Fibroblast of mammary gland (primary cell): ENCODE measurements at regions not wholly inside any gene's neighbourhood (a gene's known extent, or its start where the extent isn't known, plus 50 kb on each side); places are given as distances from the start of the nearest gene placed in this dataset.

Experiments used
- DNase-seq: peaks from one replicate; pipeline ENCODE4 v3.0.0-alpha.2; 2010; ENCODE audit warnings: low read depth
- H3K4me3 ChIP-seq: 2 replicates; pipeline ENCODE4 v1.5.1; 2011; ENCODE audit warnings: low read depth, mild to moderate bottlenecking, low read length, moderate library complexity; ENCODE audit not compliant: control insufficient read depth
- TF ChIP-seq, protein P1 (sequence below): conservative IDR thresholded peaks from 2 replicates; pipeline ENCODE4 v1.5.1; 2011; ENCODE audit warnings: low read depth, low read length, inconsistent platforms; ENCODE audit not compliant: control insufficient read depth, insufficient read depth

DNA sequence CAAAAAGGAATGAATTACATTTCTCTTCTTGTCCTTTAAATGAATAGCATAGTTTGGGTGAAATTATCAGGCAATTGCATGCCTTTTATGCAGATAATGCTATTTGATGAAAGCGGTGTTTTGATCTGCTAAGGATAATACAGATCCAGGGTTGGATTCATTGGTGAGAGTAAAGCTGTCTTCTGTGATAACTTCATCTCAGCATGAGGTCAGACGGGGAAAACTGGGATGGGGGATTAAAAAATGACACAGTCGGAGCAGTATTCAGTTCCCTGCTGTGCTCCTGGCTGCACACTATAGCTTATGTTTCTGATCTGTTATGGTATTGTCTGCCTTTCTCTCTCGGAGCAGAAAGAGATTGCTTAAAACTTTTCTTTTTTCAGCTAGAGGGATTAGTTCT lies 105.9 kb upstream of the TENM3 start:
- TF ChIP-seq, protein P1, sequence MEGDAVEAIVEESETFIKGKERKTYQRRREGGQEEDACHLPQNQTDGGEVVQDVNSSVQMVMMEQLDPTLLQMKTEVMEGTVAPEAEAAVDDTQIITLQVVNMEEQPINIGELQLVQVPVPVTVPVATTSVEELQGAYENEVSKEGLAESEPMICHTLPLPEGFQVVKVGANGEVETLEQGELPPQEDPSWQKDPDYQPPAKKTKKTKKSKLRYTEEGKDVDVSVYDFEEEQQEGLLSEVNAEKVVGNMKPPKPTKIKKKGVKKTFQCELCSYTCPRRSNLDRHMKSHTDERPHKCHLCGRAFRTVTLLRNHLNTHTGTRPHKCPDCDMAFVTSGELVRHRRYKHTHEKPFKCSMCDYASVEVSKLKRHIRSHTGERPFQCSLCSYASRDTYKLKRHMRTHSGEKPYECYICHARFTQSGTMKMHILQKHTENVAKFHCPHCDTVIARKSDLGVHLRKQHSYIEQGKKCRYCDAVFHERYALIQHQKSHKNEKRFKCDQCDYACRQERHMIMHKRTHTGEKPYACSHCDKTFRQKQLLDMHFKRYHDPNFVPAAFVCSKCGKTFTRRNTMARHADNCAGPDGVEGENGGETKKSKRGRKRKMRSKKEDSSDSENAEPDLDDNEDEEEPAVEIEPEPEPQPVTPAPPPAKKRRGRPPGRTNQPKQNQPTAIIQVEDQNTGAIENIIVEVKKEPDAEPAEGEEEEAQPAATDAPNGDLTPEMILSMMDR = no peak
- no peak for DNase-seq
- no peak overlapping the region for H3K4me3 ChIP-seq

DNA sequence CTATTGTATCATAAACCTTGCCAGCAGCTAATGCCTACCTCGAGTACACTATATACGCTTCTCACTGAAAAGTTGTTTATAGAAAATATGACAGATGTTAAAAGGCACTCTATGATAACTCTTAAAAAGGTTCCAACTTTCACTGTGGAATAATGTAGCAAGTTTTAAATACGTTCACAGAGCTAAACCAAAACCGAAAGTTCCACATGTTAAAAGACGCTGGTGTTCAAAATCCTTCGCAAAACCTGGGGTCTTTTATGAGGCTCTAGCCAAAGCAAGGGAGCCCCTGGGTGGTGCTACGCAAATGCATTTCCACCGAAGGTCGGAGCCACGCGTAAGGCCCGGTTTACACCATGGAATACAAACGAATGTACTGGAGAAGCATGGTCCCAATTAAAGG lies 103.7 kb upstream of the TENM3 start:
- DNase-seq = no peak
- no peak overlapping the region for H3K4me3 ChIP-seq
- TF ChIP-seq, protein P1 = no peak

- TF ChIP-seq, protein P1 = no peak
- no peak overlapping the region for H3K4me3 ChIP-seq
- DNase-seq = no peak
These were observed 102.7 kb upstream of the TENM3 start for GRCh38 chr4:182140547-182140946.

GRCh38 chr4:182141061-182141460 lies 102.1 kb upstream of the TENM3 start:
- no peak overlapping the region for H3K4me3 ChIP-seq
- TF ChIP-seq, protein P1 = no peak
- no peak for DNase-seq

GRCh38 chr4:182142176-182143085 lies 100.8 kb upstream of the TENM3 start:
- H3K4me3 ChIP-seq = peak overlapping the region; percentile 81
- DNase-seq = peak; percentile 62
- TF ChIP-seq, protein P1 = no peak

- peak; percentile 55 for DNase-seq
- TF ChIP-seq, protein P1 = peak; percentile 0
- H3K4me3 ChIP-seq = peak overlapping the region; percentile 81
These were observed 99.9 kb upstream of the TENM3 start for GRCh38 chr4:182143086-182143821.
